NB4 (cell line): ENCODE measurements at regions not wholly inside any gene's neighbourhood (a gene's known extent, or its start where the extent isn't known, plus 50 kb on each side); places are given as distances from the start of the nearest gene placed in this dataset.

Source experiments
- CTCF ChIP-seq: IDR thresholded peaks from one replicate; pipeline ENCODE4 v1.5.1; 2012; ENCODE audit warnings: low read depth, low read length
- MAX ChIP-seq: IDR thresholded peaks from 2 replicates; pipeline ENCODE4 v1.6.1; 2011; ENCODE audit warnings: low read depth, low read length
- MYC ChIP-seq: IDR thresholded peaks from 2 replicates; pipeline ENCODE4 v1.6.1; 2011; ENCODE audit warnings: low read depth, low read length
- POLR2A ChIP-seq: IDR thresholded peaks from 2 replicates; pipeline ENCODE4 v1.6.1; 2011; ENCODE audit warnings: mild to moderate bottlenecking; ENCODE audit not compliant: insufficient read length; ENCODE audit errors: extremely low read depth

GRCh38 chr5:114266374-114266773, 95.5 kb upstream of the KCNN2 start:
- TF ChIP-seq CTCF, result no peak
- TF ChIP-seq MAX, result no peak
- no peak for TF ChIP-seq POLR2A
- TF ChIP-seq MYC, result no peak
